ENCODE measurements at regions not wholly inside any gene's neighbourhood (a gene's known extent, or its start where the extent isn't known, plus 50 kb on each side); places are given as distances from the start of the nearest gene placed in this dataset.

DNA sequence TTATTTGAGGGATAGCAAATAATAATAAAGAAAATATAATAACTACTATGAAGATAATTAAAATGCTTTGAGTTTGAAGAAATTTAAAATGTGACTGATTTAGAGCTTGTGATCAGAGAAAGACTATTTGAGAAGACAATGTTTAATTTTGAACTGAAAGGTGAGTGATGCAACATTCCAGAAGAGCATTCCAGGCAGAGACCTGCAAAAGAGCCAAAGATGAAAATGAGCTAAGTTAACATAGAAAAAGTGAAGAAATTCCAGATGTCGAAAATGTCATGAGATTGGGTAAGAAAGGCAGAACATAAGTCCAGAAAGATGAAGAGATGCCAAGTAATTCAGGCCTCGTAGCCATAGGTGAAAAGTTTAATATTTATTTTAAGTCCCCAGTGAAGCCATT lies 215.8 kb downstream of the FSIP2 start:
- TF ChIP-seq, protein P1, sequence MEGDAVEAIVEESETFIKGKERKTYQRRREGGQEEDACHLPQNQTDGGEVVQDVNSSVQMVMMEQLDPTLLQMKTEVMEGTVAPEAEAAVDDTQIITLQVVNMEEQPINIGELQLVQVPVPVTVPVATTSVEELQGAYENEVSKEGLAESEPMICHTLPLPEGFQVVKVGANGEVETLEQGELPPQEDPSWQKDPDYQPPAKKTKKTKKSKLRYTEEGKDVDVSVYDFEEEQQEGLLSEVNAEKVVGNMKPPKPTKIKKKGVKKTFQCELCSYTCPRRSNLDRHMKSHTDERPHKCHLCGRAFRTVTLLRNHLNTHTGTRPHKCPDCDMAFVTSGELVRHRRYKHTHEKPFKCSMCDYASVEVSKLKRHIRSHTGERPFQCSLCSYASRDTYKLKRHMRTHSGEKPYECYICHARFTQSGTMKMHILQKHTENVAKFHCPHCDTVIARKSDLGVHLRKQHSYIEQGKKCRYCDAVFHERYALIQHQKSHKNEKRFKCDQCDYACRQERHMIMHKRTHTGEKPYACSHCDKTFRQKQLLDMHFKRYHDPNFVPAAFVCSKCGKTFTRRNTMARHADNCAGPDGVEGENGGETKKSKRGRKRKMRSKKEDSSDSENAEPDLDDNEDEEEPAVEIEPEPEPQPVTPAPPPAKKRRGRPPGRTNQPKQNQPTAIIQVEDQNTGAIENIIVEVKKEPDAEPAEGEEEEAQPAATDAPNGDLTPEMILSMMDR (IDR thresholded peaks at IDR 0.05; ENCODE audit: low read length, missing control alignments) = no peak
- no peak for DNase-seq (ENCODE audit: low read depth)
- H3K4me3 ChIP-seq (replicated peaks; ENCODE audit: low read depth, low read length) = no peak overlapping the region

DNA sequence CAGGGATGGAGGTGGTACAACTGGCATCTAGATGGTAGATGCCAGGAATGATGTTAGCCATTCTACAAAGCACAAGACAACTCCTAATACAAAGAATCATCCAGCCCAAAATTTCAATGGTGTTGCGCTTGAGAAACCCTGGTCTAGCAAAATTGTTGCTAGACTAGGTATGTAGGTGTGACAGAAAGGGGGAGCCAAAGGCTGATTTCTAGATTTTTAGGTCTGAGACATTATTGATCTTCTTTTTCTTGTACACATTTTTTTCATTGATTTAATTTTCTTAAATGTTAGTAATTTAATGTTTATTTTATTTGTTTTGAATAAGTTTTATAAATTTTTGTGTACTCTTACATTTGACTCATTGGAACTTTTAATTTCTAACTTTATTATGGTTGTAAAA lies 216.4 kb downstream of the FSIP2 start:
- no peak for DNase-seq (ENCODE audit: low read depth)
- H3K4me3 ChIP-seq (replicated peaks; ENCODE audit: low read depth, low read length) = no peak overlapping the region
- TF ChIP-seq, protein P1 (IDR thresholded peaks at IDR 0.05; ENCODE audit: low read length, missing control alignments) = no peak

DNA sequence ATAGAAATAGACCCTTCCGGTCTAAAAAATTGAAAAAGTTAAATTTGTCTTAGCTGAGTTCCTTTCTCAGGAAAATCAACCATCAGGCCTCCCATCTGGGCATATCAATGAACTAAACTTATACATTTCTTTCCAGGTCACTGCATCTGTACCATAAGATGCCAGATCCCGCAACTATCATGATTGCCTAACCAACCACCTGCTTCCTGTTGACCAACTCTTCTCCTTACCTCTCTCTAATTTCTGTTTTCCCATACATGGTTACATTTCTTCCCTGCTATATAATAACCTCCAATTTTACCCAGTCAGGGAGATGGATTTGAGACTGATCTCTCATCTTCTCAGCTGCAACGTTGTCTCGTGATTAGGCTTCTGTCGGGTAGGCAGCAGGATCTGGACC lies 228.7 kb downstream of the FSIP2 start:
- TF ChIP-seq, protein P1 (IDR thresholded peaks at IDR 0.05; ENCODE audit: low read length, missing control alignments) = no peak
- DNase-seq (ENCODE audit: low read depth) = no peak
- H3K4me3 ChIP-seq (replicated peaks; ENCODE audit: low read depth, low read length) = no peak overlapping the region

DNA sequence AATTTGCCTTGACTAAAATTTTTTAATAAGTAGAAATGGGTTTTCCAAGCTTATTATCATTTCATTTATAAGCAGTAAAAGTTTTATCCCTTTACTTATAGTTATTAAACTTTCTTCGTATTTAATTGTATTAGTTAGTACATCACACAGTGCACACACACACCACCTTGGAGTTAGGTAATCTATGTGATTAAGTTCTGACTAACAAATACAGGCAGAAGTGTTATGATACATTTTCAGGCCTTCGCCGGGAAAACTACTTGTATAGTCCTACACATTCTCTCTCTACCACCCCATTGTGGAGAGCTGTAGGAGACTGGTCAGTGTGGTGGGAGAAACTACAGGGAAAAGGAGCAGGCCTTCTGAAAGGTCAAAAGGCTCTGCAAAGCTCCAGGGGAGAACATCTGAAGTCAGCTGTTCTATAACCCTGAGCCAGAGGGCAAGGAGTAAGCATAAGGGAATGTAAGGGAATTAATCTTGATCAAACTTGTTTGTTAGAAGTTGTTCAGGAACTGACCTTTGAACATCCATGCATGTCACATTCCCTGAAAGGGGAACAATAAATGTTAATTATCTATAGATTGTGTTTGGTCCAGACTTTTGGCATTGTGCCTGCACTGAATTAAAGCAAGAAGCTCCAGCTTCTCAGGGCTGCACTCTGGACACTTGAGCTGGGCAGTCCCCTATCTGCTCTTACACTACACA lies 231.7 kb downstream of the FSIP2 start:
- no peak for DNase-seq (ENCODE audit: low read depth)
- H3K4me3 ChIP-seq (replicated peaks; ENCODE audit: low read depth, low read length) = no peak overlapping the region

DNA sequence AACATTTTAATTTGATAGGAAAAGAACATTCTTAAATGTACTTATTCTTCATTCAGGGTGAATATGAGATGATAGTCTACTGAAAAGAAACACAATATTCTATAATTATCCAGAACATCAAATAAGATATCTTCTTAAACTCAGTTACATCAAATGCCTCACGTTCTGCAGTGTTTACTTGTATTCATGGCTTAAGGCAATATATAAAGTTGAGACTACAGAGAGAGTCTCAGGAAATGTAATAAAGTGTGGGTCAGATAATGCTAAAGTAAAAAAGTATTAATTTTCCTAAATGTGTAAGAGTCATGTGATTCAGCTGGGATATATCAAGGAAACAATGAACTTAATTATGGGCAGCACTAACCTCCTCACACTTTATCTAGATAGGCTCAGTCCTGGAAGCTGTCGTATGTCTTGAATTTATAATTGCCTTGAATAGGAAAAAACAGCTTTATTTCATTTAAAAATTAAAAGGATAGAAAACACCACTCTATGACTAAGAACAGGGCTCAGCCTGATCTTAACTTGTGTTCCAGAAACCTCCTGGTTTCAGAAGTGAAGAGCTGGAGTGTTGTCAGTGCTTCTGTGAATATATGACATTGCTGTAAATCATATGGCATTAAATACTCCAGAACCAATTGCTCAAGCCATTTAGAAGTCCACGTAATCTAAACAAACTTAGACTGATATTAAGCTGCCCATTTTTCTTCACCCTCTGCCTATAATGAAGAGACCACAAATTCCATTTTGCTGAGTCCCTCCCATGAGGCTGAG lies 240.2 kb downstream of the FSIP2 start:
- no peak overlapping the region for H3K4me3 ChIP-seq (replicated peaks; ENCODE audit: low read depth, low read length)
- TF ChIP-seq, protein P1 (IDR thresholded peaks at IDR 0.05; ENCODE audit: low read length, missing control alignments) = no peak
- peak; percentile 4 for DNase-seq (ENCODE audit: low read depth)

More for the DNA sequence above, 231.7 kb downstream of the FSIP2 start:
- TF ChIP-seq, protein P1 (IDR thresholded peaks at IDR 0.05; ENCODE audit: low read length, missing control alignments) = no peak

DNA sequence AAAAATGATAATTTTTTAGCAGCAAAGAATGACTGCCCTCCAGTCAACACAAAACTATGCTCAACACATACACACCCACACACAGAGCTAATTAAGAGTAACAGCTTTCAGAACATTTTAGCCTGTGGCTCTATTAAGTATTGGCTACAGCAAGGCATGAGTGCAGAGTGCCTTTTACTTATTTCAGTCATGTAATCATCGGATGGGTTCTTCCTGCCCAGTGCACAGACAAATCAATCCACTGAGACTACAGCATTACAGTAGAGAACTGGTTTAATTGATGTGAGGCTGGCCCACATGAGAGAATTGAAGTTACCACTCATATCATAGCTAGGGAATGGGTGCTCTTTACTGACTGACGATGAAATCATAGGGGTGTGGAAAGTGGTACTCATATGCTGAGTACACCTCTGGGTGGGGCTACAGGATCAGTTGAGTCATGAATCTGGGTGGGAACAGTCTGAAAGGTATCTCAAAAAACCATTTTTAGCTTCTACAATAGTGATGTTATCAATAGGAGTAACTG lies 241.0 kb downstream of the FSIP2 start:
- H3K4me3 ChIP-seq (replicated peaks; ENCODE audit: low read depth, low read length) = no peak overlapping the region
- TF ChIP-seq, protein P1 (IDR thresholded peaks at IDR 0.05; ENCODE audit: low read length, missing control alignments) = no peak
- DNase-seq (ENCODE audit: low read depth) = no peak
